ENCODE measurements at regions not wholly inside any gene's neighbourhood (a gene's known extent, or its start where the extent isn't known, plus 50 kb on each side); places are given as distances from the start of the nearest gene placed in this dataset.

- TF ChIP-seq, protein P1, sequence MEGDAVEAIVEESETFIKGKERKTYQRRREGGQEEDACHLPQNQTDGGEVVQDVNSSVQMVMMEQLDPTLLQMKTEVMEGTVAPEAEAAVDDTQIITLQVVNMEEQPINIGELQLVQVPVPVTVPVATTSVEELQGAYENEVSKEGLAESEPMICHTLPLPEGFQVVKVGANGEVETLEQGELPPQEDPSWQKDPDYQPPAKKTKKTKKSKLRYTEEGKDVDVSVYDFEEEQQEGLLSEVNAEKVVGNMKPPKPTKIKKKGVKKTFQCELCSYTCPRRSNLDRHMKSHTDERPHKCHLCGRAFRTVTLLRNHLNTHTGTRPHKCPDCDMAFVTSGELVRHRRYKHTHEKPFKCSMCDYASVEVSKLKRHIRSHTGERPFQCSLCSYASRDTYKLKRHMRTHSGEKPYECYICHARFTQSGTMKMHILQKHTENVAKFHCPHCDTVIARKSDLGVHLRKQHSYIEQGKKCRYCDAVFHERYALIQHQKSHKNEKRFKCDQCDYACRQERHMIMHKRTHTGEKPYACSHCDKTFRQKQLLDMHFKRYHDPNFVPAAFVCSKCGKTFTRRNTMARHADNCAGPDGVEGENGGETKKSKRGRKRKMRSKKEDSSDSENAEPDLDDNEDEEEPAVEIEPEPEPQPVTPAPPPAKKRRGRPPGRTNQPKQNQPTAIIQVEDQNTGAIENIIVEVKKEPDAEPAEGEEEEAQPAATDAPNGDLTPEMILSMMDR (conservative IDR thresholded peaks at IDR 0.05; ENCODE audit: low read depth in 2 of 2): no peak
- TF ChIP-seq EZH2phosphoT487 (IDR thresholded peaks at IDR 0.05; ENCODE audit: unreplicated experiment) (no peak), EZH2 (IDR thresholded peaks at IDR 0.05; ENCODE audit: low read depth, unreplicated experiment) (no peak), POLR2AphosphoS5 (IDR thresholded peaks at IDR 0.05; ENCODE audit: low read depth) (no peak), NANOG (IDR thresholded peaks at IDR 0.05; ENCODE audit: borderline replicate concordance) (no peak)
- TF ChIP-seq, protein P2, sequence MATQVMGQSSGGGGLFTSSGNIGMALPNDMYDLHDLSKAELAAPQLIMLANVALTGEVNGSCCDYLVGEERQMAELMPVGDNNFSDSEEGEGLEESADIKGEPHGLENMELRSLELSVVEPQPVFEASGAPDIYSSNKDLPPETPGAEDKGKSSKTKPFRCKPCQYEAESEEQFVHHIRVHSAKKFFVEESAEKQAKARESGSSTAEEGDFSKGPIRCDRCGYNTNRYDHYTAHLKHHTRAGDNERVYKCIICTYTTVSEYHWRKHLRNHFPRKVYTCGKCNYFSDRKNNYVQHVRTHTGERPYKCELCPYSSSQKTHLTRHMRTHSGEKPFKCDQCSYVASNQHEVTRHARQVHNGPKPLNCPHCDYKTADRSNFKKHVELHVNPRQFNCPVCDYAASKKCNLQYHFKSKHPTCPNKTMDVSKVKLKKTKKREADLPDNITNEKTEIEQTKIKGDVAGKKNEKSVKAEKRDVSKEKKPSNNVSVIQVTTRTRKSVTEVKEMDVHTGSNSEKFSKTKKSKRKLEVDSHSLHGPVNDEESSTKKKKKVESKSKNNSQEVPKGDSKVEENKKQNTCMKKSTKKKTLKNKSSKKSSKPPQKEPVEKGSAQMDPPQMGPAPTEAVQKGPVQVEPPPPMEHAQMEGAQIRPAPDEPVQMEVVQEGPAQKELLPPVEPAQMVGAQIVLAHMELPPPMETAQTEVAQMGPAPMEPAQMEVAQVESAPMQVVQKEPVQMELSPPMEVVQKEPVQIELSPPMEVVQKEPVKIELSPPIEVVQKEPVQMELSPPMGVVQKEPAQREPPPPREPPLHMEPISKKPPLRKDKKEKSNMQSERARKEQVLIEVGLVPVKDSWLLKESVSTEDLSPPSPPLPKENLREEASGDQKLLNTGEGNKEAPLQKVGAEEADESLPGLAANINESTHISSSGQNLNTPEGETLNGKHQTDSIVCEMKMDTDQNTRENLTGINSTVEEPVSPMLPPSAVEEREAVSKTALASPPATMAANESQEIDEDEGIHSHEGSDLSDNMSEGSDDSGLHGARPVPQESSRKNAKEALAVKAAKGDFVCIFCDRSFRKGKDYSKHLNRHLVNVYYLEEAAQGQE (IDR thresholded peaks at IDR 0.05; ENCODE audit: unreplicated experiment): no peak
- TF ChIP-seq, protein P3, sequence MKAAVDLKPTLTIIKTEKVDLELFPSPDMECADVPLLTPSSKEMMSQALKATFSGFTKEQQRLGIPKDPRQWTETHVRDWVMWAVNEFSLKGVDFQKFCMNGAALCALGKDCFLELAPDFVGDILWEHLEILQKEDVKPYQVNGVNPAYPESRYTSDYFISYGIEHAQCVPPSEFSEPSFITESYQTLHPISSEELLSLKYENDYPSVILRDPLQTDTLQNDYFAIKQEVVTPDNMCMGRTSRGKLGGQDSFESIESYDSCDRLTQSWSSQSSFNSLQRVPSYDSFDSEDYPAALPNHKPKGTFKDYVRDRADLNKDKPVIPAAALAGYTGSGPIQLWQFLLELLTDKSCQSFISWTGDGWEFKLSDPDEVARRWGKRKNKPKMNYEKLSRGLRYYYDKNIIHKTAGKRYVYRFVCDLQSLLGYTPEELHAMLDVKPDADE (IDR thresholded peaks at IDR 0.05): no peak
Observed at GRCh38 chr12:127723251-127723650, 543.7 kb upstream of the TMEM132C start.
